ENCODE measurements at regions not wholly inside any gene's neighbourhood (a gene's known extent, or its start where the extent isn't known, plus 50 kb on each side); places are given as distances from the start of the nearest gene placed in this dataset.

DNA sequence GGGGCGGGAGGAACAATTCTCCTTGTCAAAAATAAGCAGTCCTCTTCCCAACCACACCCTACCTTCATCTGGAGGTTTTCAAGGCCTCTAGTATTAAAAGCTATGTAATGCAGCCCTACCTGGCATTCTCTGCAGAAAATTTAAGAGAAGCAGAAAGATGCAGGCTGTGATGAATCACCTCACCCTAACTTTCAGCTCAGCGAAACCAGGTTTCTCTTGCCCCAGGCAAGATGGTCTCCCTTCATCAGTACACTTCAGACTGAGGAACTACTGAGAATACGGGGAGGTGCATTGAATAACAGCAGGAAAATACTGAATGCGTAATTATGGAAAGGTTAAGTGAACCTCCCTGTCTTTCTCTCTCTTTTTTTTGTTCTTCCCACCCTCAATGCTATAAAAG is 437.6 kb upstream of the KLF12 start:
- Histone ChIP-seq H3K23ac (ENCODE audit: insufficient read length) (no peak overlapping the region), H3K4me1 (replicated peaks in 1 of 4; ENCODE audit: control insufficient read depth in 3 of 4, insufficient read depth in 4 of 4, low read length in 3 of 4) (peaks cover 0 to 6% (median 1%) of the 10 kb centered on the region in 4 experiments; a peak in 2 of 7 replicates), H3K4me3 (ENCODE audit: extremely low read depth in 1 of 4, insufficient read depth in 2 of 4, low read depth in 3 of 4, low read length in 4 of 4) (no peak overlapping the region), H3K56ac (replicated peaks; ENCODE audit: insufficient read length, low read depth, low read length) (no peak overlapping the region), H3K23me2 (ENCODE audit: low read depth, low read length) (peaks cover 8% of the 10 kb centered on the region), H4K20me1 (replicated peaks in 1 of 2; ENCODE audit: control insufficient read depth in 1 of 2, insufficient read depth in 2 of 2, low read length in 2 of 2) (no peaks in the 10 kb centered on the region), H2AFZ (ENCODE audit: low read length) (peak overlapping the region; percentile 27; the same call in 1 of the 2 replicates), H2BK120ac (replicated peaks; ENCODE audit: low read depth, low read length) (no peak overlapping the region), H3K9me3 (ENCODE audit: insufficient read depth in 2 of 2, low read depth in 1 of 2, low read length in 1 of 2) (no peaks in the 10 kb centered on the region), H2AK5ac (ENCODE audit: low read depth, low read length) (no peak overlapping the region), H4K8ac (ENCODE audit: extremely low read depth, insufficient read depth, low read length) (no peak overlapping the region), H4K91ac (replicated peaks; ENCODE audit: insufficient read length, low read length) (no peak overlapping the region), H3K36me3 (ENCODE audit: control insufficient read depth in 2 of 4, insufficient read depth in 4 of 4, low read length in 3 of 4) (no peaks in the 10 kb centered on the region), H2BK15ac (ENCODE audit: low read length) (no peak overlapping the region), H3K79me1 (ENCODE audit: low read depth, low read length) (no peaks in the 10 kb centered on the region), H3K9ac (replicated peaks in 1 of 4; ENCODE audit: extremely low read depth in 1 of 4, low read depth in 3 of 4, low read length in 3 of 4) (no peak overlapping the region), H2BK5ac (ENCODE audit: low read depth, low read length) (no peak overlapping the region), H3K27me3 (replicated peaks in 1 of 4; ENCODE audit: control insufficient read depth in 3 of 4, extremely low read depth in 1 of 4, insufficient read depth in 3 of 4, low read length in 3 of 4) (peaks cover 0 to 9% (median 2%) of the 10 kb centered on the region in 4 experiments; a peak in 5 of 7 replicates), H2BK20ac (ENCODE audit: low read length) (no peak overlapping the region), H4K5ac (ENCODE audit: insufficient read length, low read depth, low read length) (no peak overlapping the region), H3K4ac (replicated peaks; ENCODE audit: insufficient read length, low read depth, low read length) (no peak overlapping the region), H3K18ac (ENCODE audit: extremely low read depth, low read length) (no peak overlapping the region), H2BK12ac (ENCODE audit: low read depth, low read length) (no peak overlapping the region), H3K79me2 (ENCODE audit: control insufficient read depth in 1 of 2, insufficient read depth in 2 of 2, low read length in 2 of 2) (no peaks in the 10 kb centered on the region), H3K4me2 (ENCODE audit: insufficient read depth in 1 of 2, low read depth in 2 of 2, low read length in 2 of 2) (no peak overlapping the region), H3K14ac (ENCODE audit: insufficient read length) (no peak overlapping the region), H3K27ac (ENCODE audit: low read depth, low read length) (no peak overlapping the region)
- FAIRE-seq (no peak), DNase-seq (ENCODE audit: low read depth in 1 of 2, low spot score in 2 of 2) (no peak)
- 97% methylated on average over 3 of the region's 4 CpGs; no CpG with 5 or more reads in 1 of the 2 experiments for WGBS, 2 experiments (ENCODE audit: extremely low coverage in 1 of 2, insufficient coverage in 1 of 2, insufficient read length in 1 of 2, insufficient replicate concordance in 2 of 2, low coverage in 1 of 2, low lambda C conversion rate in 2 of 2, missing lambda C conversion rate in 1 of 2)
- CTCF ChIA-PET (ENCODE audit: partially characterized antibody), result interaction anchor here (0.6 to 3.6 kb wide), 3 partner anchors 531 to 687 kb away, joined by 3 to 13 read pairs (median 12); no protein-coding TSS in a partner anchor
- POLR2A ChIA-PET (ENCODE audit: partially characterized antibody), result no interaction called here
- TF ChIP-seq KDM1A (IDR thresholded peaks at IDR 0.05; ENCODE audit: borderline replicate concordance, low read length) (no peak), SIRT6 (IDR thresholded peaks at IDR 0.05; ENCODE audit: low read length) (no peak), TAF7 (optimal IDR thresholded peaks at IDR 0.05; ENCODE audit: borderline replicate concordance, low read depth, low read length) (no peak), SP4 (IDR thresholded peaks at IDR 0.05; ENCODE audit: low read length) (no peak), ZNF274 (IDR thresholded peaks at IDR 0.05; ENCODE audit: borderline replicate concordance, extremely low read depth, low read length) (no peak), RAD21 (IDR thresholded peaks at IDR 0.05 in 1 of 2, conservative IDR thresholded peaks at IDR 0.05 in 1 of 2; ENCODE audit: low read depth in 2 of 2, low read length in 2 of 2) (no peak), RFX5 (IDR thresholded peaks at IDR 0.05; ENCODE audit: borderline replicate concordance, low read depth, low read length) (no peak)
